RCC 7860 (cell line): ENCODE measurements at regions not wholly inside any gene's neighbourhood (a gene's known extent, or its start where the extent isn't known, plus 50 kb on each side); places are given as distances from the start of the nearest gene placed in this dataset.
A peak's percentile ranks its signal among the peaks of the same experiment; 100 is the strongest.

Source experiments
- DNase-seq: peaks from one replicate; pipeline ENCODE4 v3.0.0-alpha.2; 2015; ENCODE audit warnings: low spot score
- FAIRE-seq: peaks from 2 replicates; lab custom pipeline; 2012; peaks lifted over from hg19 to GRCh38; lab: Jason Lieb, UNC

DNA sequence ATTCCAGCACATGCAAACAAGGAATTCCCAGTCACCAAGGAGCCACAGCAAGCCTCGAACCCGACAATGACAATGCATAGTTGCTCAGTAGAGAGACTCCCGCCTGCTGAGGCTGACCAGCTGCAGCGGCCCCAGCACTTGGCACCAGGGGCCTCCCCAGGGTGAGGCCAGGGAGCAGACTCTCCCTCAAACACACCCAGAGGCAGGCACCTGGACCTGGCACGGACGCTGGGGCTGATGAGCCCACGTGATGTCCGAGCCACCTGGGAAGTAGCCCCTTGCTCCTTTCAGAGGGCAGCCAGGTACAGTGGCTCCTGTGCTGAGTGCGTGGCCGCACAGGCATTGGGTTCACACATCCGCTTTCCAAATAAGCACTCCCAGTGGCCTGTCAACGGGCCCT is 315.9 kb upstream of the TGFBR2 start:
- FAIRE-seq (no peak), DNase-seq (no peak)

- DNase-seq (peak; percentile 64), FAIRE-seq (peak; percentile 37)
These were observed 314.1 kb upstream of the TGFBR2 start for GRCh38 chr3:30292192-30292893.

DNA sequence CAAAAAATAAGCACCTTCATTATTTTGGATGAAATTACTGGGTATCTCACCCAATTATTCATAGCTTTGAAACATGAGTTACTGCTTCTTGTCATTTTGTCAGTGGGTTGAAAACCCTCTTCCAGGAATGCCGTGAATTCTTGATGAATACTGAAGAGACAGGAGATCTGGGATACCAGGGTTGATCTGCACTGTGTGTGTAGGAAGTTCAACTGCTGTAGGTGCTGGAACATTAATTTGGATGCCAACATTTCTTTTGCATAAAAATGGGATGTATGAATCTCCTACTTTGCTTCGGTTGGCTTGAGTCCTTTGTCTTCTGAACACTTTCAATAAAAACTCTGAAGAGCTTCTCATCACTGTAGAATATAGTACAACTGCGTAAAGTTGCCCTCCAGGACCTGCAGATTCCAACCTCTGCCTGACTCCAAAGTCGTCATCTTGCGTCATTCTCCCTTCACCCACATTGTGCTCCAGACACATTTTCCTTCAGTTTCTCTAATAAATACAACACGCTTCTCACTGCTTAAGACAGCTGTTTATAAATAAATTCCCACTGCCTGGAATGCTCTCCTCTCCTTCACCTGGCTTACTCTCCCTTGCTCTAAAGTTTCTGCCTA is 312.7 kb upstream of the TGFBR2 start:
- FAIRE-seq (no peak), DNase-seq (no peak)

DNA sequence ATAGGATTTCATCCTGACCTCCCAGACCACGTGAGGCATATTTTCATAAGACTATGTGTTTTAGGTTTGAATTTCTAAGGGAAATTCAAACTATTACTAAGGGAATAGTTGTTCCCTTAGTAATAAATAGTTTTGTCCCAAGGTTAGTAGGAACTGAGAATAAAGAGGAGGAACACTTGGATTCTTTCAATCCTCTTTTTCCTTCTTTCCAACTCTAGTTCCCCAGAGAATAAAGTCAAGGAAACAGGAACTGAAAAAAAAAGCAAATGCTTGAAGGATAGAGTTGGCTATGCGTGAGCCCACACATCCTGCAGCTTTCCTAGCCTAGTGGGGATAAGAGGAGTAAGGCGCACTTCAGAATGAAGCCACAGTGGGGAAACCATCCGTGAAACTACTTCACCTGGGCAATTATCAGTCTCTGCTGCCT is 312.1 kb upstream of the TGFBR2 start:
- no peak for FAIRE-seq
- no peak for DNase-seq

GRCh38 chr3:30297112-30297511 is 309.3 kb upstream of the TGFBR2 start:
- DNase-seq, result no peak
- FAIRE-seq, result no peak

GRCh38 chr3:30299674-30300385 is 306.6 kb upstream of the TGFBR2 start:
- FAIRE-seq (no peak), DNase-seq (no peak)

- DNase-seq (no peak), FAIRE-seq (no peak)
These were observed 305.6 kb upstream of the TGFBR2 start for GRCh38 chr3:30300809-30301208.

DNA sequence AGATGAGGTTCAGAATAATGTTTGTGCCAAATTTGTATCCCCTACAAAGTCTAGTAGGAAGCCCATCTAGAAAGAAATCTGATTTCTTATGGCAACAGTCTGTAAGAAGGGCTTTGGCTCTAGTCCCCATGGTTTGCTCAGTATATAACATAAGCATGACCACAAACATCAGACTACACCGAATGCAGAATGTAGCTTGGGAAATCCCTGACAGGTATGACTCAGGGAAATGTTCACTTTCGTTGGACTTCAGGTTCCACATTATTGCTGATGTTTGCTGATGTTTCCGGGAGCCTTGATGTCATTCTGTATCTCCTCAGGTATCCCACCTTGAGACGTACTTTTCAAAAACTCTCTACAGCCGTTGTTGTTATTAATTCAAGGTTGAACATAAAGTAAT is 304.4 kb upstream of the TGFBR2 start:
- peak; percentile 19 for DNase-seq
- no peak for FAIRE-seq

- FAIRE-seq, result no peak
- DNase-seq, result no peak
These were observed 302.6 kb upstream of the TGFBR2 start for GRCh38 chr3:30303770-30304169.

- DNase-seq (peak; percentile 47), FAIRE-seq (no peak)
These were observed 301.4 kb upstream of the TGFBR2 start for GRCh38 chr3:30305021-30305420.

- FAIRE-seq (no peak), DNase-seq (no peak)
These were observed 299.5 kb upstream of the TGFBR2 start for GRCh38 chr3:30306896-30307295.

- FAIRE-seq (no peak), DNase-seq (no peak)
These were observed 298.9 kb upstream of the TGFBR2 start for GRCh38 chr3:30307372-30307950.

DNA sequence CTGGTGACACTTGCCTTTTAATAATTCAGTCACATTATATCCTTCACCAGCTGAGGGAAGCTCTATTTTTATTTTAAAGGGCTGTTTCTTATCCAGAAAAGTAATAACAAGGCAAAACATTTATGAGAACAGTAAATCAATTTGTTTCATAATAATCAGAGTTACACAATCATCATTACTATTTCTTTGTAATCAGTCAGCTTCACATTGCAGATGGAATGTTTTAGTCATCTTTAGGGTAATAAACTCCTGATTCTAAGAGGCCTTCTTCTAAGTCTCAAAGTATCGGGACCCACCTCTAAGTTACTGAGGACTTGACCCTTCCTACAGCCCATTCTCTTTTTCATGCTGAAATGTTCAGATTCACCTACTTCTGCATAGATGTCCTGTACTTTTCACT is 298.3 kb upstream of the TGFBR2 start:
- DNase-seq (no peak), FAIRE-seq (no peak)

DNA sequence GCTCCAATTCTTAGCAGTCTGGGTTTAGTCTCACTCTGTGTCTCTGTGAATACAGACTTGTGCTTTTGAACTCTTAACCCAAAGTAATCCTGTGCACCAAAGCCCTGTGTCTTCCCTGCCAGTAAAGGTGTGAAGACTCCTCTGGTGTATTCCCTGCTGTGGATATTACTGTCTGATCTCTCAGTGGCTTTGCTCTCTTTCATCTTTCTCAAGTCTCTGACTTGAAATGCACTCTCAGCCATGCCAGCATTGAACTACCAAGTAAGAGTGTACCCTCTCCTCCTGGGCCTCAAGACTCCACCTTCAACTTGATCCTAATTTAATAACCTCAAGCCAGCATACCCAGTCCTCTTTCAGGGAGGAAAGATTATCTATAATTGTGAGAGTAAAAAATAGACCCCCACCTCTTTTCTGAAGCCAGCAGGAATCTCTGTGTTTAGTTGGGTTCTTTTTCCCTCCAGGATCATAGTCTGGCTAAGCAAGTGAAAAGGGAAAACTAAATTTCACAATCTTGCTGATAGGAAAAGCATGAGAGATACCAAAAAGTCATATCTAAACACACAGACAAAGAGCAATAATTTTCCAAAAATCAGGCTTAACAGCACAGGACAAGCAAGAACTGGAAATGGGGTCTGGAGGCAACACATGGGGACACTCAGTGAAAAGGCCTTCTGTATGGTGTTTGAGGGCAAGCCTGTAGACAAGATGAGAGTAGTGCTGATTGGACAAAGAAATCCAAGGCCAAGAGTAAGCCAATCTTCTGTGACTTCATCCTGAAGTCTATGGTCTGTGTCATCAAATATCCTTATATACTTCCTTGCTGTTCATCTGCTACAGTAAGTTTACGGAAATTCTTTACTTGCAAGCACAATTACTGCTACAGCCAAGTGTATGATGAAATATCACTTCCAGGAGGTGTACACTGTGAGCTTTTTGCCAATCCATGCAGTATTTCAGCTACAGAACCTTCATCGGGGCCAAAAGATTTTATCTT is 296.1 kb upstream of the TGFBR2 start:
- no peak for FAIRE-seq
- DNase-seq, result no peak

DNA sequence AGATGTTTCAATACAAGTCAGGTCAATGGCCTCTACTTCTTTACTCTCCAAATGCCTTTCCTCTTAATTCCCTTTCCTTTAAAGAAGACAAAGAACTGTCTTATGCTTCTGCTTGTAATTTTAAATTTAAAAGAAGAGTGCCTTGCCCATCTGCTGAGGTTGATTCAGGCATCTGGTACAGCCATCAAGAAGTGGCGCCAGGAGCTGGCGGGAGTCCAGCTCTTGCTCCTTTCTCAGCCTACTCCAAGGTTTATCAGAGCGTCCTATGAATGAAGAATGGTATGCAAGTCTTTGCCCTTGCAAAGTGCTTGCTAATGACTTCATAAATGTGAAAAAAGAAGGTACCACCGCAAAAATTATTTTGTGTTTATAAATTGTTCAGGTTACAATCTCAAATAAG is 294.6 kb upstream of the TGFBR2 start:
- no peak for FAIRE-seq
- DNase-seq, result no peak

GRCh38 chr3:30313840-30314239 is 292.6 kb upstream of the TGFBR2 start:
- FAIRE-seq, result no peak
- no peak for DNase-seq

DNA sequence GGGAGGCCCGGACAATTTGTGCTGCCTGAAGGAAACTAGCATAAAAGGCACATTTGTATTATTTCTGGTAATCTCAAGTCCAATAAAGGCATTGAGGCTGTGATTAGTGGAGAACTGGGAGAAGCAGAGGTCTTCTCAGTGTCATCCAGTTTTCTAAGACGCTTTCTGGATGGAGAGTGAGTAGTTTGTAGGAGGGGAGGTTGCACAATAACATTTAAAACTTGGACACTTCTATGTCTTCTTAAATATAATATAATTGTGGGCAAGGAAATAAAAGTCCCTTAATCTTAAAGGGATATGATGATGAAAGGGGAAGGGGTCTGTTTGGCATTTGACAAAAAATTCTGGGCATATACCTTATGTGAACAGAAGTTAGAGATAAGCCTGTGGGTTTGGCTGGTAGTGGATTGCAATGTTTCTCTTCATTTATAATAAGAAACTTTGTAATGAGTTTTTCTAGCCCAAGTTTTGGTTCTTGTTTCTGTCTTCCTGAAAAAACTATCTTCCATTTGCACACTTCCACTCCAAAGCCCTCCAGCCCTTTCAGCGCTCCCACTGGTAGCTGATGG is 291.6 kb upstream of the TGFBR2 start:
- DNase-seq (no peak), FAIRE-seq (no peak)

- DNase-seq (no peak), FAIRE-seq (no peak)
These were observed 291.0 kb upstream of the TGFBR2 start for GRCh38 chr3:30315447-30315846.

- DNase-seq (no peak), FAIRE-seq (no peak)
These were observed 288.8 kb upstream of the TGFBR2 start for GRCh38 chr3:30317561-30317960.

DNA sequence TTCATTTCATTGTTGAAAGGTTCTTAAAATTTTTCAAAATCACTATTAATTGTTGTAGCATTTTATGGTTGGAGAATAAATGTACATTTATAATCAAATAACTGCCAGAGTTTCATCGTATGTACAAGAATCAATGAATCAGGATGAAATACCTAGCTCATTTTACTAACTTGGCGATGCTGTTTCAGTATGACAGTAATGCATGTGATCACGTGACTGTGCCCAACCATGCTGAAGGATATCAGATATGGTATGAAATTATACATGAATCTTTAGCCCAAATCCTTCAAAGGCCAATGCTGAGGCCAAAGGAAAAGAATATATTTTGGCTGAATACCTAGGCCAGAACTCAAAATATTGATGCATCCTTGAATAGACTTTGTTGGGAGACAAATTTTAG is 288.3 kb upstream of the TGFBR2 start:
- DNase-seq, result no peak
- FAIRE-seq, result no peak
